NCI-H460 (cell line): ENCODE measurements at regions not wholly inside any gene's neighbourhood (a gene's known extent, or its start where the extent isn't known, plus 50 kb on each side); places are given as distances from the start of the nearest gene placed in this dataset.
"Not testable (repeated sequence)": the region's sequence is repeated elsewhere in the genome, so short reads cannot be mapped to it uniquely, and the experiment has no call there.

ENCODE experiments used
- DNase-seq: peaks from one replicate; pipeline ENCODE4 v3.0.0-alpha.2; 2016; ENCODE audit warnings: low read depth; ENCODE audit errors: extremely low read depth

GRCh38 chr20:29296256-29297230, 1960.9 kb upstream of the DEFB115 start:
- DNase-seq: no peak

- DNase-seq: no peak
These were observed 1959.8 kb upstream of the DEFB115 start for GRCh38 chr20:29297411-29298270.

- DNase-seq: no peak
These were observed 1959.2 kb upstream of the DEFB115 start for GRCh38 chr20:29298271-29298590.

- no peak for DNase-seq
These were observed 1958.5 kb upstream of the DEFB115 start for GRCh38 chr20:29298759-29299613.

GRCh38 chr20:29299811-29300578, 1957.5 kb upstream of the DEFB115 start:
- no peak for DNase-seq

GRCh38 chr20:29300579-29301551, 1956.6 kb upstream of the DEFB115 start:
- no peak for DNase-seq

GRCh38 chr20:29301624-29302259, 1955.7 kb upstream of the DEFB115 start:
- no peak for DNase-seq

GRCh38 chr20:29302979-29303644, 1954.4 kb upstream of the DEFB115 start:
- no peak for DNase-seq

- no peak for DNase-seq
These were observed 1950.9 kb upstream of the DEFB115 start for GRCh38 chr20:29306390-29307072.

- not testable (repeated sequence) for DNase-seq
These were observed 1950.0 kb upstream of the DEFB115 start for GRCh38 chr20:29307484-29307883.

GRCh38 chr20:29308956-29309355, 1948.5 kb upstream of the DEFB115 start:
- DNase-seq: not testable (repeated sequence)

- DNase-seq: not testable (repeated sequence)
These were observed 1948.0 kb upstream of the DEFB115 start for GRCh38 chr20:29309481-29309880.

- not testable (repeated sequence) for DNase-seq
These were observed 1946.4 kb upstream of the DEFB115 start for GRCh38 chr20:29311046-29311445.

- DNase-seq: not testable (repeated sequence)
These were observed 1944.8 kb upstream of the DEFB115 start for GRCh38 chr20:29312679-29313078.

- no peak for DNase-seq
These were observed 1944.0 kb upstream of the DEFB115 start for GRCh38 chr20:29313481-29313880.

- DNase-seq: no peak
These were observed 1943.2 kb upstream of the DEFB115 start for GRCh38 chr20:29314294-29314693.

GRCh38 chr20:29318871-29319461, 1938.5 kb upstream of the DEFB115 start:
- DNase-seq: no peak
